PC-9 (cell line): ENCODE measurements at regions not wholly inside any gene's neighbourhood (a gene's known extent, or its start where the extent isn't known, plus 50 kb on each side); places are given as distances from the start of the nearest gene placed in this dataset.
"Not testable (repeated sequence)": the region's sequence is repeated elsewhere in the genome, so short reads cannot be mapped to it uniquely, and the experiment has no call there.

Experiments
- BruUV-seq: library from RNA; stranded (reverse); fragments of 400-500 nt; replicated peaks from 2 replicates; lab custom pipeline; 2021; lab: Mats Ljungman, UMichigan
- CTCF ChIA-PET: fragments of 300-600 bp; sonication (Branson Sonifier 250); formaldehyde crosslinking; loops from one replicate; lab custom pipeline; 2022; ENCODE audit warnings: antibody characterized with exemption; lab: Charles Lee
- POLR2A ChIA-PET: fragments of 300-600 bp; sonication (Branson Sonifier 250); formaldehyde crosslinking; loops from one replicate; lab custom pipeline; 2022; ENCODE audit warnings: antibody characterized with exemption; ENCODE audit not compliant: unreplicated experiment; lab: Charles Lee
- DNase-seq, 2 experiments: peaks; one replicate each; pipeline versions ENCODE4 v3.0.0 to v3.0.0-alpha.2; 2015 to 2022; ENCODE audit warnings: mixed read lengths in 1 of 2
- H2AFZ ChIP-seq: fragments of 200-600 bp; sonication (generic); 2 replicates; pipeline ENCODE4 v1.8.1; 2017; ENCODE audit warnings: antibody characterized with exemption
- H3F3A ChIP-seq: fragments of 200-600 bp; sonication (generic); 2 replicates; pipeline ENCODE4 v1.8.1; 2017; ENCODE audit warnings: antibody characterized with exemption, mild to moderate bottlenecking, low read depth; ENCODE audit not compliant: insufficient read depth
- H3K27ac ChIP-seq: fragments of 200-600 bp; sonication (generic); 2 replicates; pipeline ENCODE4 v1.6.1; 2016; ENCODE audit warnings: mixed run types
- H3K27me3 ChIP-seq: fragments of 200-600 bp; sonication (generic); 2 replicates; pipeline ENCODE4 v1.6.1; 2016; ENCODE audit warnings: low read depth, mixed run types; ENCODE audit not compliant: insufficient read depth
- H3K36me3 ChIP-seq: fragments of 200-600 bp; sonication (generic); 2 replicates; pipeline ENCODE4 v1.6.1; 2016; ENCODE audit warnings: low read depth, mixed run types
- H3K4me1 ChIP-seq: fragments of 200-600 bp; sonication (generic); replicated peaks from 2 replicates; pipeline ENCODE4 v1.6.1; 2016; ENCODE audit warnings: mixed run types; ENCODE audit not compliant: insufficient read depth
- H3K4me2 ChIP-seq: fragments of 200-600 bp; sonication (generic); 2 replicates; pipeline ENCODE4 v1.6.1; 2017; ENCODE audit warnings: mixed run types
- H3K4me3 ChIP-seq: fragments of 200-600 bp; sonication (generic); 2 replicates; pipeline ENCODE4 v1.6.1; 2016; ENCODE audit warnings: mixed run types
- H3K79me2 ChIP-seq: fragments of 200-600 bp; sonication (generic); 2 replicates; pipeline ENCODE4 v1.6.1; 2017; ENCODE audit warnings: low read depth, mixed run types
- H3K9me2 ChIP-seq: fragments of 200-600 bp; sonication (generic); 2 replicates; pipeline ENCODE4 v1.8.1; 2017; ENCODE audit warnings: mild to moderate bottlenecking; ENCODE audit not compliant: insufficient read depth
- H3K9me3 ChIP-seq: fragments of 200-600 bp; sonication (generic); 2 replicates; pipeline ENCODE4 v1.8.1; 2016; ENCODE audit warnings: low read depth; ENCODE audit not compliant: insufficient read depth
- H4K20me1 ChIP-seq: fragments of 200-600 bp; sonication (generic); 2 replicates; pipeline ENCODE4 v1.8.1; 2017; ENCODE audit not compliant: insufficient read depth
- EZH2 ChIP-seq: fragments of 200-600 bp; sonication (generic); IDR thresholded peaks from 2 replicates; pipeline ENCODE4 v1.8.0; 2017; ENCODE audit warnings: antibody characterized with exemption, low read depth
- intact Hi-C: fragments of 100-400 bp; cut with micrococcal nuclease; formaldehyde crosslinking; loops from one replicate; pipeline ENCODE4 v1.10.0; 2022; ENCODE audit not compliant: unreplicated experiment
- TF ChIP-seq, protein P1 (sequence below): fragments of 200-600 bp; sonication (generic); conservative IDR thresholded peaks from 2 replicates; pipeline ENCODE4 v1.6.1; 2017; ENCODE audit warnings: mixed run types, antibody characterized with exemption, mild to moderate bottlenecking, moderate library complexity

DNA sequence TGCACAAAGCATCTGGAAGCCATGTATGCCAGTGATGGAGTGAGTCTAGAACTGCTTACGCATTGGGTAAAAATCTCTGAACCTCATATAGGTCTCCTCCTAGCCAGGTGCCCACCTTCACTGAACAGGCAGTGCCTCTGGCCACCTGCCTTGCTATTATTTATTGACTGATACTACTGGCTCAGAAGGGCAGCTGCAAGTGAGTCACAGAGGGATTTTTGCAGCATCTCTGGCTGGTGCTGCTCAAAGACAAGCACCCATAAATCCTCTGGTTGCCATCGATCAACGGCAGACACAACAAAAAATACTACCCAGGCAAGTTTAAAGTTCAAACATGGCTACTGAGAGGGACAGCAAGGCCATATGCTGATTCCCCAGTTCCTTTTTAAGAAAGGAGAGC, 279.4 kb downstream of the UBE3D start:
- no TSS peak for BruUV-seq
- H3K27me3 ChIP-seq = no peaks in the 10 kb centered on the region
- DNase-seq = no peak
- H2AFZ ChIP-seq = no peak overlapping the region
- no peaks in the 10 kb centered on the region for H3F3A ChIP-seq
- H4K20me1 ChIP-seq = no peaks in the 10 kb centered on the region
- no peaks in the 10 kb centered on the region for H3K36me3 ChIP-seq
- TF ChIP-seq, protein P1, sequence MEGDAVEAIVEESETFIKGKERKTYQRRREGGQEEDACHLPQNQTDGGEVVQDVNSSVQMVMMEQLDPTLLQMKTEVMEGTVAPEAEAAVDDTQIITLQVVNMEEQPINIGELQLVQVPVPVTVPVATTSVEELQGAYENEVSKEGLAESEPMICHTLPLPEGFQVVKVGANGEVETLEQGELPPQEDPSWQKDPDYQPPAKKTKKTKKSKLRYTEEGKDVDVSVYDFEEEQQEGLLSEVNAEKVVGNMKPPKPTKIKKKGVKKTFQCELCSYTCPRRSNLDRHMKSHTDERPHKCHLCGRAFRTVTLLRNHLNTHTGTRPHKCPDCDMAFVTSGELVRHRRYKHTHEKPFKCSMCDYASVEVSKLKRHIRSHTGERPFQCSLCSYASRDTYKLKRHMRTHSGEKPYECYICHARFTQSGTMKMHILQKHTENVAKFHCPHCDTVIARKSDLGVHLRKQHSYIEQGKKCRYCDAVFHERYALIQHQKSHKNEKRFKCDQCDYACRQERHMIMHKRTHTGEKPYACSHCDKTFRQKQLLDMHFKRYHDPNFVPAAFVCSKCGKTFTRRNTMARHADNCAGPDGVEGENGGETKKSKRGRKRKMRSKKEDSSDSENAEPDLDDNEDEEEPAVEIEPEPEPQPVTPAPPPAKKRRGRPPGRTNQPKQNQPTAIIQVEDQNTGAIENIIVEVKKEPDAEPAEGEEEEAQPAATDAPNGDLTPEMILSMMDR = no peak
- TF ChIP-seq EZH2 = no peak
- no peaks in the 10 kb centered on the region for H3K9me3 ChIP-seq
- H3K4me1 ChIP-seq = no peaks in the 10 kb centered on the region
- no peak overlapping the region for H3K4me2 ChIP-seq
- H3K27ac ChIP-seq = no peak overlapping the region
- intact Hi-C loops = no loop called here
- POLR2A ChIA-PET = no interaction called here
- no peaks in the 10 kb centered on the region for H3K9me2 ChIP-seq
- H3K4me3 ChIP-seq = no peak overlapping the region
- CTCF ChIA-PET = no interaction called here
- no peaks in the 10 kb centered on the region for H3K79me2 ChIP-seq

DNA sequence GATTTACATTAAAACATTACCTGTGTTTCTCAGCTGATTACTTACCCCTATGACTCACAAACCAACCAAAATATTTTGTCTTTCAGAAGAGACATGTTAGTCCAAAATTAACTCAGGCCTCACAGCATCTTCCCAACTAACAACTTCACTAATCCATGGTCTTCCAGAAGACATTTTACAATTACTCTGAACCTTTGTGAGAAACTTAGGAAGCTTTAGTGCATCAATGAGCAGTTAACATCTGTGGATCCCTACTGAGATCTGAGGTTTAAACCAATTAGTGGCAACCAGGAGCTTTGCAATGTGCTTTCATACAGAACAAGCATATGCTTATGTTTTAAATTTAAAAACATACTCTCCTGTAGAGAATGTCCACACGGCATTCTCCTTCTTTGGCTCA, 269.7 kb downstream of the UBE3D start:
- DNase-seq = no peak
- H3K4me2 ChIP-seq = no peak overlapping the region
- no peak overlapping the region for H2AFZ ChIP-seq
- no peaks in the 10 kb centered on the region for H3K79me2 ChIP-seq
- H3K36me3 ChIP-seq = no peaks in the 10 kb centered on the region
- no peaks in the 10 kb centered on the region for H3K9me3 ChIP-seq
- TF ChIP-seq EZH2 = no peak
- TF ChIP-seq, protein P1 = no peak
- intact Hi-C loops = no loop called here
- no peaks in the 10 kb centered on the region for H4K20me1 ChIP-seq
- H3F3A ChIP-seq = no peaks in the 10 kb centered on the region
- H3K4me1 ChIP-seq = no peaks in the 10 kb centered on the region
- ChIA-PET POLR2A (no interaction called here), CTCF (no interaction called here)
- H3K9me2 ChIP-seq = no peaks in the 10 kb centered on the region
- no TSS peak for BruUV-seq
- no peak overlapping the region for H3K4me3 ChIP-seq
- H3K27ac ChIP-seq = no peak overlapping the region
- no peaks in the 10 kb centered on the region for H3K27me3 ChIP-seq

GRCh38 chr6:82801083-82801482, 264.6 kb downstream of the UBE3D start:
- Histone ChIP-seq H3K4me3 (no peak overlapping the region), H3K36me3 (no peaks in the 10 kb centered on the region), H3K27me3 (no peaks in the 10 kb centered on the region), H4K20me1 (no peaks in the 10 kb centered on the region), H3K27ac (no peak overlapping the region), H3F3A (no peaks in the 10 kb centered on the region), H3K9me3 (no peaks in the 10 kb centered on the region), H3K4me2 (no peak overlapping the region), H3K79me2 (no peaks in the 10 kb centered on the region), H2AFZ (no peak overlapping the region), H3K9me2 (no peaks in the 10 kb centered on the region), H3K4me1 (no peaks in the 10 kb centered on the region)
- intact Hi-C loops = no loop called here
- no TSS peak for BruUV-seq
- CTCF ChIA-PET = no interaction called here
- POLR2A ChIA-PET = no interaction called here
- DNase-seq = no peak
- TF ChIP-seq, protein P1 = no peak
- no peak for TF ChIP-seq EZH2

DNA sequence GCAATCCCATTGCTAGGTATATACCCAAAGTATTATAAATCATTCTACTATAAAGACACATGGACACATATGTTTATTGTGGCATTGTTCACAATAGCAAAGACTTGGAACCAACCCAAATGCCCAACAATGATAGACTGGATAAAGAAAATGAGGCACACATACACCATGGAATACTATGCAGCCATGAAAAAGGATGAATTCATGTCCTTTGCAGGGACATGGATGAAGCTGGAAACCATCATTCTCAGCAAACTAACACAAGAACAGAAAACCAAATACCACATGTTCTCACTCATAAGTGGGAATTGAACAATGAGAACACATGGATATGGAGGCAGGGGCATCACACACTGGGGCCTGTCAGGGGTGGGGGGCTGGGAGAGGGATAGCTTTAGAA, 249.4 kb downstream of the UBE3D start:
- H3K4me1 ChIP-seq, H3K4me2 ChIP-seq, H3K36me3 ChIP-seq, CTCF ChIA-PET, H3K9me3 ChIP-seq, H2AFZ ChIP-seq, H3K4me3 ChIP-seq, H3K79me2 ChIP-seq, DNase-seq, H3K27ac ChIP-seq, BruUV-seq, H3K9me2 ChIP-seq, H3K27me3 ChIP-seq, H3F3A ChIP-seq, POLR2A ChIA-PET, H4K20me1 ChIP-seq: not testable (repeated sequence)
- intact Hi-C loops = loop anchor here (5.0 kb wide), 1 partner anchor 454 kb away; the partner anchor contains the start of gene TPBG
